Liver (tissue), 8 donors: ENCODE measurements at regions not wholly inside any gene's neighbourhood (a gene's known extent, or its start where the extent isn't known, plus 50 kb on each side); places are given as distances from the start of the nearest gene placed in this dataset.

Experiments used
- DNase-seq: peaks from one replicate; pipeline ENCODE4 v3.0.0-alpha.2; 2017; ENCODE audit warnings: low spot score
- H3K27ac ChIP-seq, 2 donors: one replicate each; pipeline ENCODE4 v1.7.0; 2013; ENCODE audit warnings: inconsistent platforms in 2 of 2, low read length in 2 of 2, control low read depth in 1 of 2, low read depth in 1 of 2, mild to moderate bottlenecking in 1 of 2
- H3K27me3 ChIP-seq, 4 donors: one replicate each; pipeline versions ENCODE4 v1.6.1 to v1.7.0; 2013; ENCODE audit warnings: low read length in 3 of 4, inconsistent platforms in 1 of 4, mild to moderate bottlenecking in 1 of 4, moderate library complexity in 1 of 4; ENCODE audit not compliant: control insufficient read depth in 4 of 4, insufficient read depth in 4 of 4
- H3K36me3 ChIP-seq, 4 donors: one replicate each; pipeline versions ENCODE4 v1.6.1 to v1.7.0; 2013; ENCODE audit warnings: low read length in 3 of 4, mild to moderate bottlenecking in 3 of 4, low read depth in 1 of 4, moderate library complexity in 1 of 4; ENCODE audit not compliant: control insufficient read depth in 4 of 4, insufficient read depth in 3 of 4
- H3K4me1 ChIP-seq, 4 donors: one replicate each; pipeline versions ENCODE4 v1.6.1 to v1.7.0; 2013; ENCODE audit warnings: low read length in 3 of 4, mild to moderate bottlenecking in 3 of 4, moderate library complexity in 1 of 4; ENCODE audit not compliant: control insufficient read depth in 4 of 4, insufficient read depth in 4 of 4
- H3K4me3 ChIP-seq, 3 donors: one replicate each; pipeline versions ENCODE4 v1.6.1 to v1.7.0; 2013; ENCODE audit warnings: low read length in 3 of 3, control low read depth in 1 of 3, low read depth in 1 of 3, mild to moderate bottlenecking in 1 of 3
- H3K9ac ChIP-seq, 2 donors: one replicate each; pipeline ENCODE4 v1.7.0; 2013; ENCODE audit warnings: low read length in 2 of 2, mild to moderate bottlenecking in 2 of 2, moderate library complexity in 2 of 2, control low read depth in 1 of 2, low read depth in 1 of 2
- H3K9me3 ChIP-seq, 4 donors: one replicate each; pipeline versions ENCODE4 v1.6.1 to v1.7.0; 2013; ENCODE audit warnings: low read length in 3 of 4; ENCODE audit not compliant: control insufficient read depth in 4 of 4
- ATF3 ChIP-seq: IDR thresholded peaks from 2 replicates; pipeline ENCODE4 v1.6.1; 2016; ENCODE audit warnings: antibody characterized with exemption
- EGR1 ChIP-seq, 2 donors: IDR thresholded peaks; 2 replicates each; pipeline ENCODE4 v1.6.1; 2016 to 2018; ENCODE audit warnings: antibody characterized with exemption in 2 of 2, low read depth in 2 of 2
- FOXA1 ChIP-seq: IDR thresholded peaks from 2 replicates; pipeline ENCODE4 v1.6.1; 2016; ENCODE audit warnings: antibody characterized with exemption
- FOXA2 ChIP-seq: IDR thresholded peaks from 2 replicates; pipeline ENCODE4 v1.6.1; 2016; ENCODE audit warnings: antibody characterized with exemption
- HNF4A ChIP-seq, 2 donors: conservative IDR thresholded peaks; 2 replicates each; pipeline ENCODE4 v1.6.1; 2016; ENCODE audit warnings: antibody characterized with exemption in 2 of 2, mild to moderate bottlenecking in 2 of 2
- HNF4G ChIP-seq: IDR thresholded peaks from 2 replicates; pipeline ENCODE4 v1.6.1; 2016; ENCODE audit warnings: antibody characterized with exemption
- NR2F2 ChIP-seq: IDR thresholded peaks from 2 replicates; pipeline ENCODE4 v1.6.1; 2016; ENCODE audit warnings: antibody characterized with exemption
- RAD21 ChIP-seq, 2 donors: IDR thresholded peaks; 2 replicates each; pipeline ENCODE4 v1.6.1; 2016; ENCODE audit warnings: antibody characterized with exemption in 2 of 2, mild to moderate bottlenecking in 2 of 2
- RXRA ChIP-seq, 2 donors: IDR thresholded peaks; 2 replicates each; pipeline ENCODE4 v1.6.1; 2017 to 2018; ENCODE audit warnings: antibody characterized with exemption in 2 of 2, mild to moderate bottlenecking in 1 of 2
- TAF1 ChIP-seq: conservative IDR thresholded peaks from 2 replicates; pipeline ENCODE4 v1.6.1; 2016; ENCODE audit warnings: antibody characterized with exemption, mild to moderate bottlenecking
- WGBS: extraction: QIAGEN DNeasy Blood & Tissue Kit; methylation state at CpG from one replicate; pipeline ENCODE4 v1.1.7; 2013; 5-methylcytosine and 5-hydroxymethylcytosine counted together
- TF ChIP-seq, protein P1 (sequence below): IDR thresholded peaks from 2 replicates; pipeline ENCODE4 v1.6.1; 2016; ENCODE audit warnings: antibody characterized with exemption
- TF ChIP-seq, protein P2 (sequence below): fragments of 150-350 bp; IDR thresholded peaks from 2 replicates; pipeline ENCODE4 v1.5.1; 2017; ENCODE audit warnings: improper control_type of control experiment, low read depth, low read length; ENCODE audit not compliant: missing input control
- TF ChIP-seq, protein P3 (sequence below): IDR thresholded peaks from 2 replicates; pipeline ENCODE4 v1.6.1; 2016; ENCODE audit warnings: antibody characterized with exemption, mild to moderate bottlenecking
- TF ChIP-seq, protein P4 (sequence below): IDR thresholded peaks from 2 replicates; pipeline ENCODE4 v1.6.1; 2016; ENCODE audit warnings: antibody characterized with exemption
- donor health status: healthy.
- donor health status: healthy.
- donor health status: healthy.
- donor health status: healthy.
- donor health status: healthy.

DNA sequence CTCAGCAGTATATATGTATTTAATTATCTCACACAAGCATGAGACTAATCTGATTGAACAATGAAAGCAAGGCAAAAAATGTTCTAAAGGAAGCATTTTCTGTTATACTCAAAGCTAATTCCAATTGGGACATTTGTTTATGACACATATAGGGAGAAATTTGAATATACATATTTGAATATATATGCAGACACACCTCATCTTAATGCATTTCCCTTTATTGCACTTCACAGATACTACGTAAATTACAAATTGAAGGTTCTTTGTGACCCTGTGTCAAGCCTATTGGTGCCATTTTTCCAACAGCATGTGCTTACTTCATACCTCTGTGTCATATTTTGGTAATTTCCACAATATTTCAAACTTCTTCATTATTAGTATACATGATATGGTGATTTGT is 132.1 kb upstream of the STEAP1 start:
- no peak for DNase-seq
- Histone ChIP-seq H3K27me3 (no peaks in the 10 kb centered on the region), H3K36me3 (no peaks in the 10 kb centered on the region), H3K9ac (no peak overlapping the region), H3K9me3 (no peaks in the 10 kb centered on the region), H3K4me3 (no peak overlapping the region), H3K4me1 (no peaks in the 10 kb centered on the region), H3K27ac (no peak overlapping the region)
- no peak for TF ChIP-seq ATF3
- TF ChIP-seq TAF1, result no peak
- TF ChIP-seq RXRA (IDR thresholded peaks at IDR 0.05), result no peak
- TF ChIP-seq, protein P1, sequence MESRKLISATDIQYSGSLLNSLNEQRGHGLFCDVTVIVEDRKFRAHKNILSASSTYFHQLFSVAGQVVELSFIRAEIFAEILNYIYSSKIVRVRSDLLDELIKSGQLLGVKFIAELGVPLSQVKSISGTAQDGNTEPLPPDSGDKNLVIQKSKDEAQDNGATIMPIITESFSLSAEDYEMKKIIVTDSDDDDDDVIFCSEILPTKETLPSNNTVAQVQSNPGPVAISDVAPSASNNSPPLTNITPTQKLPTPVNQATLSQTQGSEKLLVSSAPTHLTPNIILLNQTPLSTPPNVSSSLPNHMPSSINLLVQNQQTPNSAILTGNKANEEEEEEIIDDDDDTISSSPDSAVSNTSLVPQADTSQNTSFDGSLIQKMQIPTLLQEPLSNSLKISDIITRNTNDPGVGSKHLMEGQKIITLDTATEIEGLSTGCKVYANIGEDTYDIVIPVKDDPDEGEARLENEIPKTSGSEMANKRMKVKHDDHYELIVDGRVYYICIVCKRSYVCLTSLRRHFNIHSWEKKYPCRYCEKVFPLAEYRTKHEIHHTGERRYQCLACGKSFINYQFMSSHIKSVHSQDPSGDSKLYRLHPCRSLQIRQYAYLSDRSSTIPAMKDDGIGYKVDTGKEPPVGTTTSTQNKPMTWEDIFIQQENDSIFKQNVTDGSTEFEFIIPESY, result no peak
- TF ChIP-seq, protein P2, sequence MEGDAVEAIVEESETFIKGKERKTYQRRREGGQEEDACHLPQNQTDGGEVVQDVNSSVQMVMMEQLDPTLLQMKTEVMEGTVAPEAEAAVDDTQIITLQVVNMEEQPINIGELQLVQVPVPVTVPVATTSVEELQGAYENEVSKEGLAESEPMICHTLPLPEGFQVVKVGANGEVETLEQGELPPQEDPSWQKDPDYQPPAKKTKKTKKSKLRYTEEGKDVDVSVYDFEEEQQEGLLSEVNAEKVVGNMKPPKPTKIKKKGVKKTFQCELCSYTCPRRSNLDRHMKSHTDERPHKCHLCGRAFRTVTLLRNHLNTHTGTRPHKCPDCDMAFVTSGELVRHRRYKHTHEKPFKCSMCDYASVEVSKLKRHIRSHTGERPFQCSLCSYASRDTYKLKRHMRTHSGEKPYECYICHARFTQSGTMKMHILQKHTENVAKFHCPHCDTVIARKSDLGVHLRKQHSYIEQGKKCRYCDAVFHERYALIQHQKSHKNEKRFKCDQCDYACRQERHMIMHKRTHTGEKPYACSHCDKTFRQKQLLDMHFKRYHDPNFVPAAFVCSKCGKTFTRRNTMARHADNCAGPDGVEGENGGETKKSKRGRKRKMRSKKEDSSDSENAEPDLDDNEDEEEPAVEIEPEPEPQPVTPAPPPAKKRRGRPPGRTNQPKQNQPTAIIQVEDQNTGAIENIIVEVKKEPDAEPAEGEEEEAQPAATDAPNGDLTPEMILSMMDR, result no peak
- TF ChIP-seq RAD21 (IDR thresholded peaks at IDR 0.05), result no peak
- TF ChIP-seq, protein P3, sequence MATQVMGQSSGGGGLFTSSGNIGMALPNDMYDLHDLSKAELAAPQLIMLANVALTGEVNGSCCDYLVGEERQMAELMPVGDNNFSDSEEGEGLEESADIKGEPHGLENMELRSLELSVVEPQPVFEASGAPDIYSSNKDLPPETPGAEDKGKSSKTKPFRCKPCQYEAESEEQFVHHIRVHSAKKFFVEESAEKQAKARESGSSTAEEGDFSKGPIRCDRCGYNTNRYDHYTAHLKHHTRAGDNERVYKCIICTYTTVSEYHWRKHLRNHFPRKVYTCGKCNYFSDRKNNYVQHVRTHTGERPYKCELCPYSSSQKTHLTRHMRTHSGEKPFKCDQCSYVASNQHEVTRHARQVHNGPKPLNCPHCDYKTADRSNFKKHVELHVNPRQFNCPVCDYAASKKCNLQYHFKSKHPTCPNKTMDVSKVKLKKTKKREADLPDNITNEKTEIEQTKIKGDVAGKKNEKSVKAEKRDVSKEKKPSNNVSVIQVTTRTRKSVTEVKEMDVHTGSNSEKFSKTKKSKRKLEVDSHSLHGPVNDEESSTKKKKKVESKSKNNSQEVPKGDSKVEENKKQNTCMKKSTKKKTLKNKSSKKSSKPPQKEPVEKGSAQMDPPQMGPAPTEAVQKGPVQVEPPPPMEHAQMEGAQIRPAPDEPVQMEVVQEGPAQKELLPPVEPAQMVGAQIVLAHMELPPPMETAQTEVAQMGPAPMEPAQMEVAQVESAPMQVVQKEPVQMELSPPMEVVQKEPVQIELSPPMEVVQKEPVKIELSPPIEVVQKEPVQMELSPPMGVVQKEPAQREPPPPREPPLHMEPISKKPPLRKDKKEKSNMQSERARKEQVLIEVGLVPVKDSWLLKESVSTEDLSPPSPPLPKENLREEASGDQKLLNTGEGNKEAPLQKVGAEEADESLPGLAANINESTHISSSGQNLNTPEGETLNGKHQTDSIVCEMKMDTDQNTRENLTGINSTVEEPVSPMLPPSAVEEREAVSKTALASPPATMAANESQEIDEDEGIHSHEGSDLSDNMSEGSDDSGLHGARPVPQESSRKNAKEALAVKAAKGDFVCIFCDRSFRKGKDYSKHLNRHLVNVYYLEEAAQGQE, result no peak
- TF ChIP-seq HNF4A (conservative IDR thresholded peaks at IDR 0.05), result no peak
- no peak for TF ChIP-seq EGR1 (IDR thresholded peaks at IDR 0.05; ENCODE audit: low read depth in 2 of 2)
- 55% methylated on average over 1 of the region's 1 CpG for WGBS

- WGBS, result 77% methylated on average over 1 of the region's 1 CpG
- H3K36me3 ChIP-seq, result no peaks in the 10 kb centered on the region
- no peak overlapping the region for H3K4me3 ChIP-seq
- no peak for DNase-seq
- H3K27me3 ChIP-seq, result no peaks in the 10 kb centered on the region
- no peaks in the 10 kb centered on the region for H3K4me1 ChIP-seq
- H3K9me3 ChIP-seq, result no peaks in the 10 kb centered on the region
- no peak overlapping the region for H3K9ac ChIP-seq
- no peak overlapping the region for H3K27ac ChIP-seq
- TF ChIP-seq EGR1 (IDR thresholded peaks at IDR 0.05; ENCODE audit: low read depth in 2 of 2) (no peak), FOXA1 (no peak), RXRA (IDR thresholded peaks at IDR 0.05) (no peak), FOXA2 (no peak), ATF3 (no peak), HNF4A (conservative IDR thresholded peaks at IDR 0.05) (no peak), NR2F2 (no peak), HNF4G (no peak), RAD21 (IDR thresholded peaks at IDR 0.05) (no peak)
- TF ChIP-seq, protein P2, result no peak
- TF ChIP-seq, protein P3, result no peak
- TF ChIP-seq, protein P4, sequence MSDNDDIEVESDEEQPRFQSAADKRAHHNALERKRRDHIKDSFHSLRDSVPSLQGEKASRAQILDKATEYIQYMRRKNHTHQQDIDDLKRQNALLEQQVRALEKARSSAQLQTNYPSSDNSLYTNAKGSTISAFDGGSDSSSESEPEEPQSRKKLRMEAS, result no peak
- TF ChIP-seq, protein P1, result no peak
These were observed 128.5 kb upstream of the STEAP1 start for GRCh38 chr7:90025771-90026170.
